ENCODE measurements at regions not wholly inside any gene's neighbourhood (a gene's known extent, or its start where the extent isn't known, plus 50 kb on each side); places are given as distances from the start of the nearest gene placed in this dataset.
"Not testable (repeated sequence)": the region's sequence is repeated elsewhere in the genome, so short reads cannot be mapped to it uniquely, and the experiment has no call there.

- DNase-seq (ENCODE audit: low spot score) = no peak
Measured at GRCh38 chr14:48723841-48724495, 862.2 kb downstream of the RPS29 start.

- no peak for DNase-seq (ENCODE audit: low spot score)
Measured at GRCh38 chr14:48714366-48714765, 871.8 kb downstream of the RPS29 start.

GRCh38 chr14:48710133-48710532 is 876.0 kb downstream of the RPS29 start:
- no peak for DNase-seq (ENCODE audit: low spot score)

- DNase-seq (ENCODE audit: low spot score) = no peak
Measured at GRCh38 chr14:48709277-48709785, 876.8 kb downstream of the RPS29 start.

GRCh38 chr14:48704639-48705038 is 881.5 kb downstream of the RPS29 start:
- no peak for DNase-seq (ENCODE audit: low spot score)

GRCh38 chr14:48703728-48704467 is 882.3 kb downstream of the RPS29 start:
- DNase-seq (ENCODE audit: low spot score) = no peak

- not testable (repeated sequence) for DNase-seq (ENCODE audit: low spot score)
Measured at GRCh38 chr14:48697362-48697761, 888.8 kb downstream of the RPS29 start.

GRCh38 chr14:48693793-48694192 is 892.4 kb downstream of the RPS29 start:
- DNase-seq (ENCODE audit: low spot score) = no peak

- no peak for DNase-seq (ENCODE audit: low spot score)
Measured at GRCh38 chr14:48690349-48690748, 895.8 kb downstream of the RPS29 start.

GRCh38 chr14:48686650-48687049 is 899.5 kb downstream of the RPS29 start:
- no peak for DNase-seq (ENCODE audit: low spot score)

GRCh38 chr14:48672506-48672905 is 913.7 kb downstream of the RPS29 start:
- no peak for DNase-seq (ENCODE audit: low spot score)

- no peak for DNase-seq (ENCODE audit: low spot score)
Measured at GRCh38 chr14:48670939-48671338, 915.2 kb downstream of the RPS29 start.

- no peak for DNase-seq (ENCODE audit: low spot score)
Measured at GRCh38 chr14:48665077-48665784, 920.9 kb downstream of the RPS29 start.

GRCh38 chr14:48643241-48643640 is 942.9 kb downstream of the RPS29 start:
- no peak for DNase-seq (ENCODE audit: low spot score)

GRCh38 chr14:48628870-48629269 is 953.5 kb upstream of the MDGA2 start:
- DNase-seq (ENCODE audit: low spot score) = no peak

GRCh38 chr14:48622980-48623379 is 947.6 kb upstream of the MDGA2 start:
- DNase-seq (ENCODE audit: low spot score) = no peak

- no peak for DNase-seq (ENCODE audit: low spot score)
Measured at GRCh38 chr14:48618057-48618456, 942.7 kb upstream of the MDGA2 start.

GRCh38 chr14:48616931-48617330 is 941.5 kb upstream of the MDGA2 start:
- no peak for DNase-seq (ENCODE audit: low spot score)

GRCh38 chr14:48615618-48616017 is 940.2 kb upstream of the MDGA2 start:
- DNase-seq (ENCODE audit: low spot score) = no peak

GRCh38 chr14:48614003-48614402 is 938.6 kb upstream of the MDGA2 start:
- DNase-seq (ENCODE audit: low spot score) = no peak

- not testable (repeated sequence) for DNase-seq (ENCODE audit: low spot score)
Measured at GRCh38 chr14:48606960-48607359, 931.6 kb upstream of the MDGA2 start.

- DNase-seq (ENCODE audit: low spot score) = no peak
Measured at GRCh38 chr14:48598458-48598857, 923.1 kb upstream of the MDGA2 start.

GRCh38 chr14:48586099-48586498 is 910.7 kb upstream of the MDGA2 start:
- DNase-seq (ENCODE audit: low spot score) = no peak

Measured in ureter (tissue), 1 donor.